BJ (cell line): ENCODE measurements at regions not wholly inside any gene's neighbourhood (a gene's known extent, or its start where the extent isn't known, plus 50 kb on each side); places are given as distances from the start of the nearest gene placed in this dataset.

Experiments
- CTCF ChIA-PET: fragments of 350-600 bp; formaldehyde crosslinking; extraction: SDS; loops from one replicate; lab custom pipeline; 2021; ENCODE audit warnings: antibody characterized with exemption, inconsistent platforms; lab: Yijun Ruan, JAX
- POLR2A ChIA-PET: fragments of 300-600 bp; sonication (Branson Sonifier 250); formaldehyde crosslinking; extraction: SDS; loops from one replicate; lab custom pipeline; 2021; ENCODE audit warnings: antibody characterized with exemption; lab: Charles Lee
- DNase-seq: peaks from one replicate; pipeline ENCODE4 v3.0.0-alpha.2; 2011; ENCODE audit warnings: low read depth
- H3K27me3 ChIP-seq: 2 replicates; pipeline ENCODE4 v1.6.0; 2011; ENCODE audit warnings: low read length; ENCODE audit not compliant: control insufficient read depth, insufficient read depth
- H3K36me3 ChIP-seq: 2 replicates; pipeline ENCODE4 v1.5.1; 2011; ENCODE audit warnings: low read length; ENCODE audit not compliant: control insufficient read depth, insufficient read depth
- H3K4me3 ChIP-seq: 2 replicates; pipeline ENCODE4 v1.5.1; 2011; ENCODE audit warnings: low read depth, mild to moderate bottlenecking, control low read depth, low read length
- CTCF ChIP-seq: IDR thresholded peaks from 2 replicates; pipeline ENCODE4 v1.5.1; 2011; ENCODE audit warnings: low read depth, mild to moderate bottlenecking, control low read depth, inconsistent platforms, low read length, moderate library complexity; ENCODE audit not compliant: insufficient read depth

- CTCF ChIA-PET, result no interaction called here
- TF ChIP-seq CTCF, result no peak
- no peak for DNase-seq
- POLR2A ChIA-PET, result no interaction called here
- Histone ChIP-seq H3K27me3 (no peaks in the 10 kb centered on the region), H3K4me3 (no peak overlapping the region), H3K36me3 (no peaks in the 10 kb centered on the region)
These were observed 750.3 kb upstream of the KCND2 start for GRCh38 chr7:119522698-119523097.

GRCh38 chr7:119545118-119545517 is 727.9 kb upstream of the KCND2 start:
- no peak for DNase-seq
- H3K27me3 ChIP-seq, result no peaks in the 10 kb centered on the region
- ChIA-PET CTCF (no interaction called here), POLR2A (no interaction called here)
- TF ChIP-seq CTCF, result no peak
- no peaks in the 10 kb centered on the region for H3K36me3 ChIP-seq
- H3K4me3 ChIP-seq, result no peak overlapping the region

GRCh38 chr7:119555788-119556187 is 717.2 kb upstream of the KCND2 start:
- Histone ChIP-seq H3K27me3 (no peaks in the 10 kb centered on the region), H3K4me3 (no peak overlapping the region), H3K36me3 (no peaks in the 10 kb centered on the region)
- ChIA-PET CTCF (no interaction called here), POLR2A (no interaction called here)
- TF ChIP-seq CTCF, result no peak
- DNase-seq, result no peak

- ChIA-PET CTCF (interaction anchor here (0.6 kb wide), 1 partner anchor 9 kb away, joined by 3 read pairs; no protein-coding TSS in a partner anchor), POLR2A (no interaction called here)
- Histone ChIP-seq H3K36me3 (no peaks in the 10 kb centered on the region), H3K4me3 (no peak overlapping the region), H3K27me3 (no peaks in the 10 kb centered on the region)
- no peak for DNase-seq
- TF ChIP-seq CTCF, result no peak
These were observed 716.5 kb upstream of the KCND2 start for GRCh38 chr7:119556436-119556835.

- no peak for TF ChIP-seq CTCF
- ChIA-PET POLR2A (no interaction called here), CTCF (no interaction called here)
- no peak for DNase-seq
- H3K4me3 ChIP-seq, result no peak overlapping the region
- no peaks in the 10 kb centered on the region for H3K36me3 ChIP-seq
- no peaks in the 10 kb centered on the region for H3K27me3 ChIP-seq
These were observed 711.2 kb upstream of the KCND2 start for GRCh38 chr7:119561751-119562150.
